OCI-LY7 (cell line): ENCODE measurements at regions not wholly inside any gene's neighbourhood (a gene's known extent, or its start where the extent isn't known, plus 50 kb on each side); places are given as distances from the start of the nearest gene placed in this dataset.

Experiments used
- EZH2phosphoT487 ChIP-seq: fragments of 200-600 bp; sonication (generic); IDR thresholded peaks from 2 replicates; pipeline ENCODE4 v1.6.1; 2018; ENCODE audit warnings: low read depth, borderline replicate concordance, mild to moderate bottlenecking, mixed run types, antibody characterized with exemption, low read length, moderate library complexity, mixed read lengths
- TF ChIP-seq, protein P1 (sequence below): fragments of 200-600 bp; sonication (generic); conservative IDR thresholded peaks from 2 replicates; pipeline ENCODE4 v1.5.1; 2014; ENCODE audit warnings: mild to moderate bottlenecking, antibody characterized with exemption, low read length, moderate library complexity, mixed read lengths

DNA sequence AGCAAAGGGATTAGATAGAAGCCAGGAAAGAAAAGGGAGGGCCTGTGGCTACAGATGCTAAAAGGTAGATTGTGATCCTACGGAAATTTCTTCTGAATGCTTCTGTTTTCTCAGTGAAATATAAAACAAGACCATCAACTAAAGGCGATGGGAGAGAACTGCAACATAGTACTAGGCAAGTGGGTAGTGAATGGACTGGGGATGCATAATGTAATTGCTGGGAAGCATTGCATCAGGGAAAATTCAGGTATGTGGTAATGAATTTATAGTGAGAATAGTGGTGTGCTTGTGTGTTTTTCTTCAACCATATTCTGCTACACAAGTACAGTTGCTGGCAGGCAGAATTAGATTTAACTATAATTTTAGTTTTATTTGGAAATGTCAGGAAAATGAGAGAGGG lies 156.6 kb downstream of the OPN5 start:
- TF ChIP-seq, protein P1, sequence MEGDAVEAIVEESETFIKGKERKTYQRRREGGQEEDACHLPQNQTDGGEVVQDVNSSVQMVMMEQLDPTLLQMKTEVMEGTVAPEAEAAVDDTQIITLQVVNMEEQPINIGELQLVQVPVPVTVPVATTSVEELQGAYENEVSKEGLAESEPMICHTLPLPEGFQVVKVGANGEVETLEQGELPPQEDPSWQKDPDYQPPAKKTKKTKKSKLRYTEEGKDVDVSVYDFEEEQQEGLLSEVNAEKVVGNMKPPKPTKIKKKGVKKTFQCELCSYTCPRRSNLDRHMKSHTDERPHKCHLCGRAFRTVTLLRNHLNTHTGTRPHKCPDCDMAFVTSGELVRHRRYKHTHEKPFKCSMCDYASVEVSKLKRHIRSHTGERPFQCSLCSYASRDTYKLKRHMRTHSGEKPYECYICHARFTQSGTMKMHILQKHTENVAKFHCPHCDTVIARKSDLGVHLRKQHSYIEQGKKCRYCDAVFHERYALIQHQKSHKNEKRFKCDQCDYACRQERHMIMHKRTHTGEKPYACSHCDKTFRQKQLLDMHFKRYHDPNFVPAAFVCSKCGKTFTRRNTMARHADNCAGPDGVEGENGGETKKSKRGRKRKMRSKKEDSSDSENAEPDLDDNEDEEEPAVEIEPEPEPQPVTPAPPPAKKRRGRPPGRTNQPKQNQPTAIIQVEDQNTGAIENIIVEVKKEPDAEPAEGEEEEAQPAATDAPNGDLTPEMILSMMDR = no peak
- no peak for TF ChIP-seq EZH2phosphoT487
